ENCODE measurements at regions not wholly inside any gene's neighbourhood (a gene's known extent, or its start where the extent isn't known, plus 50 kb on each side); places are given as distances from the start of the nearest gene placed in this dataset.

DNA sequence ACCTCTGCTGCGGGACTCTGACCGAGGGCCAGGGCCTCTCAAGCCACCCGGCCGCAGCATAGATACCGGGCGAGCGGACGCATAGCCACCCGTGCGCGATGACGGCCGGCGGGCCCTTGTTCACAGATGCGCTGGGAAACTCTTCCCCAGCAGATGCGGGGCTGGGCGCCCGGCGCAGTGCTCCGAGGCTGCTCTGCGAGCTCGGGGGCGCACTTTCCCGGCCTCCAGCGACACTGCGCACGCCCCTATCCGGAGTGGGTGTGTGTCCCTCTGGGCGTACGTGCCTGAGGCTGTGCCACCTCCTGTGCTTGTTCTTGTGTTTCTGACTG lies 104.7 kb upstream of the E2F8 start:
- DNase-seq (ENCODE audit: low spot score) = peak; percentile 14

DNA sequence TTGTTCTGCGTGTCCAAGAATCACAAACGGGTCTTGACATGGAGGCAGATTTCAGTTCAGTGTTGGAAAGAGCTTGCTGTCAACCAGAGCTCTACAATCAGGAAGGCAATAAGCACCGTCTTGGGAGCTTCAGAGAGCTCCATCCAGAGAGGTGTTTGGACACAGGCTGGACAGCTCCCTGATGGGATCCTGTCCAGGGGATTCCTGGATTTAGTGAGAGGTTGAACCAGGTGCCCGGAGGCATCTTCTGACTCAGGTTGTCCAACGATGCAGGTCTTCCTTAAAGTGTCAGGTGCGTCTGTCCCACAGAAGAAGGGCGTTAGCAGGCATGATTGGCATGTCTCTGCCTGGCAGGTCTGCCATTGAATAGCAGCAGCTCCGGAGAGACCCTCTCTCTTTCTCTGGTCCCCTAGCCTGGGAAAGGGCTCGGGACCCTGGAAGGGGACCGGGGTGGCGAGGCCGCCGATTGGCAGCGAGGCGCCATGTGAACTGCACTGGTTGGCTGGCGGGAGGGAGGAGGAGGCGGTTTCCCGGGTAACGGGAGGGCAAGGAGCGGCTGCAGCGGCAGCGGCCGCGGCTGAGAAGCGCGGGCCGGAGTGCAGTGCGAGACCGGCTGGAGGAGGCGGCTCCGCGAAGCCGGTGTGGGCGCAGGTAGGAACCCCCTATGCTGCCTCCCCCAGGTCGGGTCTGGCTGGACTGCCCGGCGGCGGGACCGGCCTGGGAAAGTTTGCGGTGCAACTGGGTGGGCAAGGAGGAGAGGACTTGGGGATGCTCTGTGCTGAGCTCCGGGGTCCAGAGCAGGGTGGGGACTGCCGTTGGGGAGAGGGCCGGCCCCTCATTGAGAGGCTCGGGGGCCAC lies 104.1 kb upstream of the E2F8 start:
- Histone ChIP-seq H3K9me3 (ENCODE audit: low read depth, low read length, poor library complexity, severe bottlenecking) (no peaks in the 10 kb centered on the region), H3K36me3 (ENCODE audit: insufficient read depth, low read length, poor library complexity, severe bottlenecking) (no peaks in the 10 kb centered on the region), H3K4me1 (ENCODE audit: insufficient read depth, low read length, poor library complexity, severe bottlenecking) (no peaks in the 10 kb centered on the region), H3K4me3 (ENCODE audit: low read depth, low read length, poor library complexity, severe bottlenecking) (no peak overlapping the region), H3K27me3 (replicated peaks; ENCODE audit: insufficient read depth, low read depth, low read length, poor library complexity) (peaks cover 84% of the 10 kb centered on the region), H3K27ac (ENCODE audit: low read depth, low read length, poor library complexity, severe bottlenecking) (no peak overlapping the region)
- ChIA-PET CTCF (no interaction called here), POLR2A (ENCODE audit: low non-redundant PET) (no interaction called here)
- TF ChIP-seq EZH2 (IDR thresholded peaks at IDR 0.05; ENCODE audit: borderline replicate concordance, low read depth, low read length, poor library complexity, severe bottlenecking) (no peak), CTCF (conservative IDR thresholded peaks at IDR 0.05; ENCODE audit: low read depth, low read length) (no peak)
- no TSS peak for BruUV-seq (replicated peaks)
- intact Hi-C loops (cut with micrococcal nuclease; ENCODE audit: unreplicated experiment) = no loop called here
- DNase-seq (ENCODE audit: low spot score) = peak; percentile 18

More for the DNA sequence above, 104.7 kb upstream of the E2F8 start:
- CTCF ChIA-PET = no interaction called here
- H3K4me3 ChIP-seq (ENCODE audit: low read depth, low read length, poor library complexity, severe bottlenecking) = no peak overlapping the region
- POLR2A ChIA-PET (ENCODE audit: low non-redundant PET) = no interaction called here
- no peak for TF ChIP-seq CTCF (conservative IDR thresholded peaks at IDR 0.05; ENCODE audit: low read depth, low read length)
- no peak for TF ChIP-seq EZH2 (IDR thresholded peaks at IDR 0.05; ENCODE audit: borderline replicate concordance, low read depth, low read length, poor library complexity, severe bottlenecking)
- H3K36me3 ChIP-seq (ENCODE audit: insufficient read depth, low read length, poor library complexity, severe bottlenecking) = no peaks in the 10 kb centered on the region
- intact Hi-C loops (cut with micrococcal nuclease; ENCODE audit: unreplicated experiment) = no loop called here
- no TSS peak for BruUV-seq (replicated peaks)
- H3K9me3 ChIP-seq (ENCODE audit: low read depth, low read length, poor library complexity, severe bottlenecking) = no peaks in the 10 kb centered on the region
- H3K27me3 ChIP-seq (replicated peaks; ENCODE audit: insufficient read depth, low read depth, low read length, poor library complexity) = peaks cover 86% of the 10 kb centered on the region
- H3K4me1 ChIP-seq (ENCODE audit: insufficient read depth, low read length, poor library complexity, severe bottlenecking) = no peaks in the 10 kb centered on the region
- H3K27ac ChIP-seq (ENCODE audit: low read depth, low read length, poor library complexity, severe bottlenecking) = no peak overlapping the region

- Histone ChIP-seq H3K4me3 (ENCODE audit: low read depth, low read length, poor library complexity, severe bottlenecking) (no peak overlapping the region), H3K27me3 (replicated peaks; ENCODE audit: insufficient read depth, low read depth, low read length, poor library complexity) (peaks cover 78% of the 10 kb centered on the region), H3K4me1 (ENCODE audit: insufficient read depth, low read length, poor library complexity, severe bottlenecking) (no peaks in the 10 kb centered on the region), H3K27ac (ENCODE audit: low read depth, low read length, poor library complexity, severe bottlenecking) (no peak overlapping the region), H3K36me3 (ENCODE audit: insufficient read depth, low read length, poor library complexity, severe bottlenecking) (no peaks in the 10 kb centered on the region), H3K9me3 (ENCODE audit: low read depth, low read length, poor library complexity, severe bottlenecking) (no peaks in the 10 kb centered on the region)
- BruUV-seq (replicated peaks) = no TSS peak
- intact Hi-C loops (cut with micrococcal nuclease; ENCODE audit: unreplicated experiment) = no loop called here
- DNase-seq (ENCODE audit: low spot score) = no peak
- no peak for TF ChIP-seq EZH2 (IDR thresholded peaks at IDR 0.05; ENCODE audit: borderline replicate concordance, low read depth, low read length, poor library complexity, severe bottlenecking)
- no peak for TF ChIP-seq CTCF (conservative IDR thresholded peaks at IDR 0.05; ENCODE audit: low read depth, low read length)
- POLR2A ChIA-PET (ENCODE audit: low non-redundant PET) = no interaction called here
- CTCF ChIA-PET = no interaction called here
These were observed 101.3 kb upstream of the E2F8 start for GRCh38 chr11:19342036-19342435.

Data from A673 (cell line).